GM21576 (cell line): ENCODE measurements at regions not wholly inside any gene's neighbourhood (a gene's known extent, or its start where the extent isn't known, plus 50 kb on each side); places are given as distances from the start of the nearest gene placed in this dataset.

Source experiments
- ATAC-seq: cut with Tn5 transposase; IDR thresholded peaks from one replicate; pipeline ENCODE4 v1.9.1; 2021; ENCODE audit warnings: mild to moderate bottlenecking, moderate library complexity; ENCODE audit not compliant: unreplicated experiment

GRCh38 chr2:136062066-136062837 is 55.7 kb downstream of the CXCR4 start:
- no peak for ATAC-seq

DNA sequence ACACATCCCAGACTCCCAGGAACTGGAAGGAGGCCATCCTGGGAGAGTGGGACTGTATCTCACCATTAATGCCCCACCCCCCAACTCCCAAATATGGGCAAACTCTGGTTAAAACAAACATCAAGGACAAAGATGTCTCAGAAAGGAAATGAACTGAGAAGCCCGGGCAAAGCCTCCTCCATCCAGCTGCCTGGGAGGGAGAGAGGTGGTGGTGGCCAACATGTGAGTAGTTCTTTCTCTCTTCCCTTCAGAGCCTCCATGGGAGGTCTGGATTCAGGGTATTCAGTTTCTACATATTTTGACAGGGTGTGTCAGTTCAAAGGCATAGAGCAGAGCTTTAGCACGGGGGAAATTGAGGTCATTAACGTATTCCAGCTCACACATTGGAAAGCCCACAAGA is 57.5 kb downstream of the CXCR4 start:
- no peak for ATAC-seq

DNA sequence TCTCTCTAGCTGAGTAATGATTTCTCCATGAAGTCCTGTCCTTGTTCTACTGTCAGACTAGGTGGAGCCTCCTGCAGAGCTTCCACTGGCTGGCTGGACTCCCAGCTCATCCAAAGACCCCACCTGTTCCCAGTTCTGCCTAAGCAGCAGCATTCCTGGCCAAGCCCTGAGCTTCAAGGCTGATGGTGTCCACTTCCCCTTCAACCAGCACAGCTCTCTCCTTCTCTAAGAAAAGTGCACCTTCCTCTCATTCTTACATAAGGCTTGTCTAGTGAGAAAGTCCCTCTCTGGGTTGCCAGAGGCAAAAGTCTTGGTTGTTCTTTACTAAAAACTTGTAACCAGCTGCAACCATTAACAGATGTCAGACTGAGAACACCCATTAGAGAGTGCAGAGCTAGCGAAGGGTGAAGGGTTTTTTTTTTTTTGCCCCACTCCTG is 58.9 kb downstream of the CXCR4 start:
- ATAC-seq = peak; percentile 52

- ATAC-seq = no peak
Observed at GRCh38 chr2:136058262-136058661, 59.7 kb downstream of the CXCR4 start.

DNA sequence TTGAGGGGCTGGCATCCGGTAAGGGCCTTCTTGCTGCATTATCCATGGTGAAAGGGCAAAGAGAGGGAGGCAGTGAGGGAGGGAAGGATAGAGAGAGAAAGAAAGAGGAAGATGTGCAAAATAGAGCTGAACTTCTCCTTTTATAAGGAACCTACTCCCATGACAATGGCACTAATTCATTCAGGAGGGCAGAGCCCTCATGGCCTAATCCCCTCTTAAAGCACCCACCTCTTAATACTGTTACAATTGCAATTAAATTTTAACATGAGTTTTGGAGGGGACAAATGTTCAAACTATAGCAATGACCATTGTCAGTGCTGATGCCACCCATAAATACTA is 60.2 kb downstream of the CXCR4 start:
- no peak for ATAC-seq

DNA sequence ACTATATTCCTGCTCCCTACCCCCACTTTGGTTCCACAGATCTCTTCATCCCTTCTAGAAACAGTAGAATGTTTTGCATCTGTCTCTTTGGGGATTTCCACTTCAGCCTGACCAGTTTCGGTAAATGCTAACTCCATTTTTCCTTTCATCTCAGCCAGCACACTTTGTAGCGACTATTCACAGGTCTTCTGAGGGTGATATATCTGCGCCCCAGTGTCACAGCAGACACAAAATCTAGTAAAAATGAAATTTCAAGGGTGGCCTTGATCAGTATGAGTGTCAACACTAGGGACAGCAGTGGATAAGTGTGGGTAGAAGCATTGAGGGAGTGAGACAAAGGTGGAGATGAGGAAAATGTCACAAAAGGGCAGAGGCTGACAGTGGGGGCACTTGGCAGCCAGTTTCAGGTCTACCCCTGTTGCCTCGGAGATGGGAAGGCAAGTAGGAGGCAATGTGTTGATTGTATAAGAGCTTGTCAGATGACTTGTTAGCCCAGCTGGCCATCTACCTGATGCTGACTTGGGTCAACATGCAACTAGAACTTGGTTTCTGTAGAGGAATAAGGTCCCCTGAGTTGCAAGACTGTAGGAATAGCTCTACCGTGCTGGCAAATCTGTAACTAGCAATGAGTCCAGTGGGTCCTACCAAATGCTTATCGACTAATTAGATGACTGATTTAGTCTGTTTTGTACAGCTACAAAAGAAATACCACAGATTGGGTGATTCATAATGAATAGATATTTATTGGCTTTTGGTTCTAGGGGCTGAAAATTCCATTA is 60.7 kb downstream of the CXCR4 start:
- peak; percentile 36 for ATAC-seq

GRCh38 chr2:136055929-136056688 is 61.8 kb downstream of the CXCR4 start:
- ATAC-seq = peak; percentile 30

- no peak for ATAC-seq
Observed at GRCh38 chr2:136054856-136055255, 63.1 kb downstream of the CXCR4 start.

DNA sequence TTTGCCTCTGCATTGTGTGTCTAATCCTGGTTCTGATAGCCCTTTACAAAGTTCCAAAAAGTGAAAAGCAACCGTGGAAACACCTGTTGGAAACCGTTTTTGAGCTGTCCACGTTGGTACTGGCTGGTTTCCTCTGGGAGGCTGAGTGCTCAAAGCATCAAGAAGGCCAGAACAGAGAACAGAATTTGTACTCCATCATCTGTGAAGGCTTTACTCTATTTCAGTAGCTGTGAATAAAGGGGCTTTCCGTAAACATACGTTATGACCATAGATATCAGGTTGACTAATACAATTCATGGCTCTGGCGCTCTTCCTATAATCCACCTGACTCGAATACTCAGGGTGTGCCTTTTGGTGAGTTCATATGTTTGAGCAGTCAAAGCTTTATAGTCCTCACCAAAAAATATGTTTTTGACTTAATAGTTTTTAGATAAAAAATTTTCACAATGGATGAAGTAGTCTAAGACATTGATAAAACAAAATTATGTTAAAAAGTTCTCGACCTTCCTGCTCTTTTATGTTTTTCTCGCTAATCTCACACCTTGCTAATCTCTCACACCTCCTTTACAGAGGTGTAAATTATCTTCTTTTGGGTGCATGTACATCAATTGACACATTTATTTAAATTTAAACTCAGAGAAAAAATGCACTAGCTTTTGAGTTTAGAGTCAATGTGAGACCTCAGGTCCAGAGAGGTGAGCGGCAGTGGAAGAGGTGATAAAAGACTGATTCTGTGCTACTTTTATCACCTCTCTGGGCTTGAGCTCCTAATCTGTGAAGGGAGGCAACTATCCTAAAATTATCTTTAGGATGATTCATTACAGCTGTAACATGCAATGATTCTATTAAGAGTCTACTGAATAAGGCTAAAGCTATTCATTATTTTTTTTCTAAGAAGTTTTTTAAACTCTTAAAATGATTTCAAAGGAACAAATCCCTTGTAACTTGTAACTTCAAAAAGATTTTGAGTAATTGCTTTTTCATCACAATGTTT is 65.3 kb downstream of the CXCR4 start:
- ATAC-seq = peak; percentile 30

GRCh38 chr2:136051725-136052048 is 66.3 kb upstream of the DARS1 start:
- ATAC-seq = no peak

DNA sequence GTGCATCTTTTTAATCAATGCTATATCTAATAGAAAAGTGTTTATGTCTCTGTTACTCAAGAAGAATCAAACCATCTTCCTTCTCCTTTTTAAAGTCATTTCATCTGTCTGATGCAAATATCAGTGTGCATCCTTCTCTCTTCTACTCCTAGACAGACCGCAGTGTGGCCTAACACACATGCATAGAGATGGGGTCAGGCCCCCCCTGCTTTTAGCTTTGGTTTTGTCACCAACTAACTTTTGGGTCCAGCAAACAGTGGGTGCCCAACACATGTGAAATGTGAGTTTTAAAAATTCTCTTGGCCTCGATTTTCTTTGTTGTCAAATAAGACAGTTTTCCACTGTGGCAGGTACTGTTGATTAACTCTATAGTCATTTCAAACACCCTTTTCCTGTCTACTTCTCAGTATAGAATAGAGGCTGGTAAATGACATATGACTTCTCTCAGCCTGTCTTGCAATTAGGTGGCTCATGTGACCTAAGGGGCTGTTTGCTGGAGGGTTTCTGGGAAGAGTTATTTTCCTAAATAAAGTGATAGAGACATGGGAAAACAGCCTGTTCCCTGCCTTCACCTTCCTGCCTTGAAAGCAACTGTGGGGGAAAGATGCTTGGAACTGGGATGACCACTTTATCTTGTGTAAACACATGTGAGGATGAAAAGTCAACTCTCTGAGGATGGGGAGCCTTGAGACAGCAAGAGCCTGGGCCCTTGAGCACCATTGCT is 65.7 kb upstream of the DARS1 start:
- ATAC-seq = peak; percentile 32

GRCh38 chr2:136049991-136050920 is 64.8 kb upstream of the DARS1 start:
- ATAC-seq = no peak

DNA sequence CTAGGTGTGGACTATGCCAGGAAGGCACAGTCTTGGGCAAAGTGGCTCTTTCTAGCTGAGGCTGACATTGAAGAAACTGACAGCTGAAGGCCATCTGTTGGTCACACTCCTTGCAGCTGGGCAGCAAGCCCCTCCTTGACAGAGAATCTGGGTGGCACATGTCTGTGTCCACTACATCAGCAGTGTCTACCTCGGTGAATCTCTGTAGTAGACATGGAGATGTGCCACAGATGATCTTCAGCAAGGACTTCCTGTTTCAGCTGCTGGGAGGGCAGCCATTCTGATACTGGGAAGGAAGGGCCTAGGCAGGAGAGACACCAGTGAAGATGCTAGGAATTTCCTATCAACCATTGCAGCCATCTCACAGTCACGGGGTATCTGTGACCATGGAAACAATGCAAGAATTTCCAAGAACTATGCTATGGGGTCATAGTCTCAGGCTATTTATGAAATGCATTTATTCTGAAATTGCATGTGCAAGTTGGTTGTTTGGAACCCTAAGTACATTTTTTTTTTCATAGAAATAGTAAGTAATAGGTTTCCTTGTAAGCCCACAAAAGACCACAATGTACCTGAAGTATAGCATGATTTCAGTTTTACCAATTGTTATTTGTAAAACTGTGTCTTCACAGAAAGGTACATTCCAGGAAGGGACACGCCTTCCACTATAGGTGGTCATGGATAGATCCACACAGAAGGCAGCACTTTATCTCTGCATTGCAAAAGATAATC is 63.8 kb upstream of the DARS1 start:
- no peak for ATAC-seq

DNA sequence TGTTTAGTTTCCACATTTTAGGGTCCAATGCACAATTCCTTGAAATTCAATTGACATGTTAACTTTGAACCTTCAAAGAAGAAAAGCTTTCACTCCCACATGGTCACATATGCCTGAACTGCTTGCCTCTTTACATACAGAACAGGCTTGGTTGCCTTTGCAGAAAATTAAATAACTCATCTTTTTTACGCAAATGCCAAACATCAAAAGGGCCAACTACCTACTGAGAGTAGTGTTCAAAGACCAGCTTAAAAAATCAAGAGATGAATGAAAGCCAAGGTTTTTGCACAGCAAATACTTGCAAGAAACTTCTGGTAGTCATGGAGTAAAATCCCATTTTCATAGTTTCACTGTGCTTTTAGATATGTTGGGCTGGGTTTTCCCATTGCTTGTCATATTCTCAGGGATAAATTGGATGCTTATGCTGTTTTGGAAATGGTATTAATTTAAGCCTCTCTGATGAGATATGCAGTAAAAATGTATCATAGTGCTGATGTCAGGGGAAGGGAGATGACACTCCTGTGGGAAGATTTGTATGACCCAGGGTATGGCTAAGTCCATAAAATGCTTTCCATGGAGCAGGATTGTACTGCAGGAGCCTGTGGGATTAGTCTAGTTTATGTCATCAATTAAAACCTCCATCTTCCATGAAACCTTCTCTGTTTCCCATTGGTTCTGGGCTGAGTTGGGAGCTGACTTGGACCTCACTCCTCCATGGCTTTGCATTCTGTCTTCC is 60.6 kb upstream of the DARS1 start:
- ATAC-seq = no peak

DNA sequence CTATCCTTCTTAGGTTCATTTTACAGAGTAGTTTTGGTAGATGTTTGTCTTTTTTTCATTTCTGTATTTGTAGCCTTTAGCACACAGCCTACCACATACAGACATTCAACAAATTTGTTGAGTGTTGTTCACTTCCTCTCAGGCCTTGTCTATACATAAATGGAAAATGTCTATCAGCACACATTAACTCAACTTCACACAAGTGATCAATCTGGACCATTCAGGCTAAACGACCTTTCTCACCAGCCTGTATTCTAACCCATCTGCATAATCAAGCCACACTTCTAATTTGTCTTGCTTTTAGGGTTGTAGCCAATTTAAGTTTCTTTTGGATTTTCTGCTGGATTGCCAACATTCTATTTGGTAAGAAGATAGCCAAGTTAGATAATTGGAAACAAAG is 59.9 kb upstream of the DARS1 start:
- ATAC-seq = no peak
